ENCODE measurements at regions not wholly inside any gene's neighbourhood (a gene's known extent, or its start where the extent isn't known, plus 50 kb on each side); places are given as distances from the start of the nearest gene placed in this dataset.
"Not testable (repeated sequence)": the region's sequence is repeated elsewhere in the genome, so short reads cannot be mapped to it uniquely, and the experiment has no call there.

GRCh38 chr5:68020461-68020969 is 195.0 kb upstream of the PIK3R1 start:
- DNase-seq, result not testable (repeated sequence)

DNA sequence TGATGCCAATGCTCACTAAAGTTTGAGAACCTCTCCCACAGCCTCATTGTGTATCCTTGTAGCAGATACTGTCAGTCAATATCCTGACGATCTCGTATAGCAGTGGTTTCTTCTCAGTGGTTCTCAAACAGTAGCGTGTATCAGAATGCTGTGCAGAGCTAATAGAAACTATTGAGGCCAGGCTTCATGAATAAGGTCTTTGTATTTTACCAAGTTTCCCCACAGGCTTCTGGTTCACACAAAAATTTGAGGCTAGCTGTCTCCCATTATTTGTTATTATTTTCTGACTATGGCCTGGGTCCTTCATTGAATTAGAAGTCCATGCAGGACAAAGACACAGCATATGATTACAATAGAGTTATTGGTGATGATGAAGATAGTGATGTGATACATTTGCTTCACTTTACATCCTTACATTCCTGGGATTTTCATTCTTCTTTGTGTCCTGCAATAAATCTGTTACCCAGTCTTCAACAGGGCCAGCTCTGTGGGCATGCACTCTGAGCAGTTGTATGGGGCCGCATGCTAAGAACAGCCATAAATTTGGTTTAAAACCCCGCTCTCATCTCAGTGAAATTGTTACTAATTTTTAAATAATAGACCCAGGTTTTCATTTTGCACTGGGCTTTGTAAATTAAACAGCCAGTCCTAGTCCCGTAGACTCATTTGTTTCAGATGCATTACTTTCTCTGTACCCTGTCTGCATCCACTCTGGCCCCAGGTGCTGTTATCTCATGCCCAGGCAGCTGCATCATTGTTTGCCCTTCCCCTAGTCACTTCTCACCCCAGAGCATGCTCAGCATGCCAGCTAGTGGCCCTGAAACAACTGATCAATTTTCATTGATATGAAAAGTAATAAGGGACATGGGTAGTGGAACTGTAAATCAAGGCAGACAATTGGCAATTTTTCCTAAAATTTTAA is 199.9 kb upstream of the PIK3R1 start:
- no peak for DNase-seq

- no peak for DNase-seq
Observed at GRCh38 chr5:68012831-68013230, 202.7 kb upstream of the PIK3R1 start.

GRCh38 chr5:68012429-68012828 is 203.1 kb upstream of the PIK3R1 start:
- DNase-seq, result no peak

- no peak for DNase-seq
Observed at GRCh38 chr5:68011801-68012200, 203.8 kb upstream of the PIK3R1 start.

DNA sequence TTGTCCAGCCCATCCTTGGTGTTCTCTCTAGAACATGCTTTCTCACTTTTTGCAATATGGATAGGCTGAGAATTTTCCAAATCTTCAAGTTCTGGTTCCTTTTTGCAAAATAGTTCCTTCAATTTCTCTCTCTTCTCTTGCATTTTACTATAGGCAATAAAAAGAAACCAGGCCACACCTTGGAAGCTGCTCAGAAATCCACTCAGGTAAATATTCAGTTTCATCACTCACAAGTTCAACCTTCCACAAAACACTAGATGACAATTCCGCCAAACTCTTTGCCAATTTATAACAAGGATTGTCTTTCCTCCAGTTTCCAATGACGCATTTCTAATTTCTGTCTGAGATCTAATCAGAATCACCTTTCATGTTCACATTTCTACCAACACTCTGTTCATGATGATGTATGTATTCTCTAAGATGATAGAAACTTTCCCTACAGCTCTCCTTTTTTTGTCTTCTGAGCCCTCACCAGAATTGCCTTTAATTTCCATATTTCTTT is 204.2 kb upstream of the PIK3R1 start:
- no peak for DNase-seq

DNA sequence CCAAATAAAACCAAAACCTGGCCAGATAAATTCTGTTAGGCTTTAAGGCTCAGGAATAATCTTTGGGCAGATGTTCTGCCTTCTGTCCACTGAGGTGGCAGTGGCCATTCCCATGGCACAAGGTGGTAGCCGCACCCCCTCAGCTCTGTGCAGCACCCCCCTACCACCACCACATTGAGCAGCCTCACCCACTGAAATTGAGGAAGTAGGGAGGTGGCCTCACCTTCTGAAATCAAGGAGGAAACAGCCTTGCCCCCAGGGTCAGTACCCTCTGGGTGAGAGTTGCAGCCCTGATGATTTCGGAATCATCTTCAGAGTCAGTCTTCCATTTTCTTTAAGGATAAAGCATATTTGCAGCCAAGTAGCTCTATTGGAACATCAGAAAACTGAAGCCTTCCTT is 204.8 kb upstream of the PIK3R1 start:
- DNase-seq, result no peak

GRCh38 chr5:68007451-68007850 is 208.1 kb upstream of the PIK3R1 start:
- DNase-seq, result peak in 1 of 2 donors; percentile 52

DNA sequence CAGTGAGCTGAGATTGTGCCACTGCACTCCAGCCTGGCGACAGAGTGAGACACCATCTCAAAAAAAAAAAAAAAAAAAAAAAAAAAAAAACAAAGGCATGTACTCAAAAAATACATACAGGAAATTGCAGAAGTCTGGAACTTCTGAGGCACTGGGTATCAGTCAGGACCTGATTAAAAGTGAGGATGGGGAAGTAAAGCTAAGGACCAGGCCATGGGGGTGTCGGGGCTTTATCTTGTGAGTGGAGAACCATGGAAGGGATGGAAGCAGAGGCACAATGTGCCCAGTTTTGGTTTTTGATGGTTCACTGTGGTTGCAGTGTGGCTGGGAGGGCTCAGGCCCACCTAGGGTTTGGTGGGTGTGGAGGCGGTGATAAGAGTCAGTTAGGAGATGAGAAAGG is 212.7 kb upstream of the PIK3R1 start:
- peak in 1 of 2 donors; percentile 14 for DNase-seq

DNA sequence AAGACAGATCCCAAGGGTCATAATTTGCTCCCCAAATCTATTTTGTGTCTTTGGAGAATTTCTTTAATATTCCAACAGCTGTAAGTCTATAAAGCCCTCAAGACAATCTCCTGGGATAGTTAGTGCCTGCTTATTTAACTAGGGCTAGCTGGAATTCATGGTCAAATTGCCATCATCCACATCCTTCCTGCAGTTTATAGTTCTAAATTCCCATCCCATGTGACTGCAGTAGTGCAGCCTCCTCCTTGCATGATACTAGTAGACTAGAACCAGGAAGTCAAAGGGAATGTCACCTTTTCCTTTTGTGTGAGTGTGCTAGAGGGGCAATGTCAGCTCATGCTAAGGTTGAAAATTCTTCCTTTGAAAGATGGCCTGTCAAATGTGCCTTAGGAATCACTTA is 214.8 kb upstream of the PIK3R1 start:
- DNase-seq, result no peak

DNA sequence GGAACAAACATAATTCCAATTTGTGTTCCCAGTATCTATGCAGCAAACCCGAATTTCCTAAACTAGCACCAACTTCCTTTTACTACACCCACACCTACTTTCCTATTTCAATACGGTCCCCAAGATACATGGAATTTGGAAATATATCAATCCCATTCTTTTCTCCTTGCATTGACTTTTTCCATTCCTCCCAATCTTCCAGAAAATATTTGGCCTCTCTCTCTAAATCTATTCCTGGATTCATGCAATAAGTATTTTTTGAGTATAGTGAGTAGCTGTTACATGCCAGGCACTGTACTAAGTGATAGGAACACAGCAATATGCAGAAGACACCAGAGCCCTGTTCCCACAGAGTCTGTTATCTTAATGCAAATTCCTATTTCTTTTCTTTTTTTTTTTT is 216.2 kb upstream of the PIK3R1 start:
- DNase-seq, result no peak

GRCh38 chr5:67998709-67999261 is 216.8 kb upstream of the PIK3R1 start:
- DNase-seq, result peak in 1 of 2 donors; percentile 80

DNA sequence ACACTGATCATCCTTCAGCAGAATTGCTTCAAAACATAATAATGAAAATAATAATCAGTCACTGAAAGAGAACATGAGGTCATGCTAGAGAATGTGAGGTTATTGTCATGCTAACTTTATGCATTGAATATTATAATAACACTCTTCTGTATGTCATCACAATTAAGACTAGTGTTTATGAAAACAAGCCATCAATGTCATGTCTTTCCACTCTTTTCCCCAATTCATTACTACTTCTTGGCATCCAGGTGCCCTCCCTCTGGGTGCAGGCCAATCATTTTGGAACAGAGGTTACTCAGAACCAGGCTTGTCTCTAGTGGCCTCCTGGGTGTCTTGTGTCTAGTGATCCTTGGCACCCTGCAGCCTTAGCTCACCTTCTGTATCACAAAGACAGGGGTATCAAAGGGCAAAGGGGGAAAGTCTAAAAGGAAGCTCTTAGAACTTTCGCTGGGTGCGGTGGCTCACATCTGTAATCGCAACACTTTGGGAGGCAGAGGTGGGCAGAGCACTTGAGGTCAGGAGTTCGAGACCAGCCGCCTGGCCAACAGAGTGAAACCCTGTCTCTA is 217.6 kb upstream of the PIK3R1 start:
- no peak for DNase-seq

GRCh38 chr5:67997148-67997547 is 218.4 kb upstream of the PIK3R1 start:
- DNase-seq, result no peak

GRCh38 chr5:67996596-67996995 is 219.0 kb upstream of the PIK3R1 start:
- no peak for DNase-seq

- DNase-seq, result no peak
Observed at GRCh38 chr5:67992923-67993322, 222.6 kb upstream of the PIK3R1 start.

DNA sequence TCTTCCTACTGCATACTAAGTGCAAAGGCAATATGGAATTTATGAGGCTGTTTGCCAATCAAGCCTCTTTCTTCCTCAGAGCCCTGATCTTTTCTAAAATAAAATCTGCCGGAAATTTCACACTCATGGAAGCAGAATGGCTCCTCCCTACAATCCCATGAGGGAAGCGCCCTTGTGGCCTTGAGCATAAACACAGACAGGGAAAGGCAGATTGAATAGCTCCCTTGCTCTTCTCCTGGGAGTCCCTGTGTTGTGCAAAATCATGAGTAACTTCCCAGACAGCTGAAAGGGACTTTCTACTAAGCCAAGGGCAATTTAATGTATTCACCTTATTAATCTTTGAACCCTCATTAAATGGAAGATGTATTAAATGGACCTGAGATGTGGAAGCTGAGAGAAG is 226.1 kb upstream of the PIK3R1 start:
- no peak for DNase-seq

- DNase-seq, result no peak
Observed at GRCh38 chr5:67986761-67987160, 228.8 kb upstream of the PIK3R1 start.

GRCh38 chr5:67985686-67986387 is 229.7 kb upstream of the PIK3R1 start:
- DNase-seq, result no peak

DNA sequence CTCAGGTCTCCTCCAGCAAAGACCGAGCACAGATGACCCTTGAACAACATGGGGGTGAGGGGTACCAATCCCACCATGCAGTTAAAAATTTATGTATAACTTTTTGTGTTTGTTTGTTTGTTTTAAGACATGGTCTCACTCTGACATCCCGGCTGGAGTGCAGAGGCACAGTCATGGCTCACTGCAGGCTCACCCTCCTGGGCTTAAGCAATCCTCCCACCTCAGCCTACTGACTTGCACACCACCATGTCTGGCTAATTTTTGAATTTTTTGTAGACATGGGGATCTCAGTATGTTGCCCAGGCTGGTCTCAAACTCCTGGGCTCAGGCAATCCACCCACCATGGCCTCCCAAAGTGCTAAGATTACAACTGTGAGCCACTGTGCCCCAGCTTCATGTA is 231.0 kb upstream of the PIK3R1 start:
- DNase-seq, result no peak

DNA sequence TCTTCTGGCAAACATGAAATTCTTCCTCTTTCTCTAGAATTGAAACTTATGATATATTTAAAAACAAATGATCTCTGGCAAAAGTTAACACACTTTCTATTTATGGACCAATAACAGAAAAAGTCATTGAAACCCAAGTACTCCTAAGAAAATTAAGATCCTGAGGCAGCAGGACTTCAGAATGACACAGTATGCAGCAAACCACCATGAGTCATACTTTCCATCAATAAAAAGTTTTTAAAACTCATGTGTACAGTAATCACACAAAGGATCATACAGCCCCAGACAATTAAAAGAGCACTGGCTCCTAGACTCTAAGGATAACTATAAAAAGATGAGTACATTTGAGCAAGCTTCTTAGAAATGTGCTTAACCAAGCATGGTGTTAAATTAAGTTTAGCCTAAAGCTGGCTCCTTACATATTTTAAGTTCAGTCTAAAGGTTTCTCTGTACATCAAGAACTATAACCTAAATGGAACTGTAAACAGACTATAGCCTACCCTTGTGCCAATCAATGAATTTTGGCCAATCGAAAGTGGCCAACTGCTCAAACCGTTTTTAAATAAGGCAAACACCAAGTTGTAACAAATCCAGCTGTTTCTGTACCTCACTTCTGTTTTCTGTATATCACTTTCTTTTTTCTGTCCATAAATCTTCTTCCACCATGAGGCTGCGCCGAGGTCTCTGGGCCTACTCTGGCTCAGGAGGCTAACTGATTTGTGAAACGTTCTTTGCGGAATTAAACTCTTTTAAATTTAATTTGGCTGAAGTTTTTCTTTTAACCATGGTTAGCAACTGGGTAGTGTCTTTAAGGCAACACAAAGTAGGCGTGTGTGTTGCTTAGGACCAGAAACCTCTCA is 232.1 kb upstream of the PIK3R1 start:
- no peak for DNase-seq

DNA sequence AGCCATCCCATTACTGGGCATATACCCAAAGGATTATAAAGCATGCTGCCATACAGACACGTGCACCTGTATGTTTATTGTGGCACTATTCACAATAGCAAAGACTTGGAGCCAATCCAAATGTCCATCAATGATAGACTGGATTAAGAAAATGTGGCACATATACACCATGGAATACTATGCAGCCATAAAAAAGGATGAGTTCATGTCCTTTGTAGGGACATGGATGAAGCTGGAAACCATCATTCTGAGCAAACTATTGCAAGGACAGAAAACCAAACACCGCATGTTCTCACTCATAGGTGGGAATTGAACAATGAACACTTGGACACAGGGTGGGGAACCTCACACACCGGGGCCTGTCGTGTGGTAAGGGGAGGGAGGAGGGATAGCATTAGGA is 233.4 kb upstream of the PIK3R1 start:
- not testable (repeated sequence) for DNase-seq

Measured in CD4-positive, alpha-beta T cell treated with Interleukin-4 for 1 hour (primary cell).